GM18498 (cell line): ENCODE measurements at regions not wholly inside any gene's neighbourhood (a gene's known extent, or its start where the extent isn't known, plus 50 kb on each side); places are given as distances from the start of the nearest gene placed in this dataset.
"Not testable (repeated sequence)": the region's sequence is repeated elsewhere in the genome, so short reads cannot be mapped to it uniquely, and the experiment has no call there.

ENCODE experiments used
- ATAC-seq: cut with Tn5 transposase; IDR thresholded peaks from one replicate; pipeline ENCODE4 v1.9.1; 2021; ENCODE audit warnings: mild to moderate bottlenecking, moderate library complexity; ENCODE audit not compliant: unreplicated experiment

- no peak for ATAC-seq
Measured at GRCh38 chr4:132344924-132345828, 803.9 kb upstream of the PCDH10 start.

- no peak for ATAC-seq
Measured at GRCh38 chr4:132346016-132346415, 803.1 kb upstream of the PCDH10 start.

DNA sequence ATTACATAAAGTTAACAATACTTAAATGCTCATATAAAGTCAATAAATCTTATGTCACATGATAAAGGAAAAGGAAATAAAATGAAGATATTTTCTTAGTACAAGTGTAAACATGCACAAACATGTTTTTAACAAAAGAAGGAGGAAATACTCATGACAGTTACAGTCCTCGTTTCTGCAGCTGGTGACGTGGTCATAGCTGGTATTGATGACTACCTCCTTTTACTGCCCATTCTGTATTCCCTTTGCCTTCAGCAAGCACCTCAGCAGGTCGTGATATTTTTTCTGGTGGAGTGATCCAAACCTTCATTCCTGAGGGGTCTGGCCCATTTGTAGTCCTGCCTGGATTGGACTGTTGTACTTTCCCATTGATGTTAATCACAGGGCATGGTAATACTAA is 797.5 kb upstream of the PCDH10 start:
- ATAC-seq = not testable (repeated sequence)

DNA sequence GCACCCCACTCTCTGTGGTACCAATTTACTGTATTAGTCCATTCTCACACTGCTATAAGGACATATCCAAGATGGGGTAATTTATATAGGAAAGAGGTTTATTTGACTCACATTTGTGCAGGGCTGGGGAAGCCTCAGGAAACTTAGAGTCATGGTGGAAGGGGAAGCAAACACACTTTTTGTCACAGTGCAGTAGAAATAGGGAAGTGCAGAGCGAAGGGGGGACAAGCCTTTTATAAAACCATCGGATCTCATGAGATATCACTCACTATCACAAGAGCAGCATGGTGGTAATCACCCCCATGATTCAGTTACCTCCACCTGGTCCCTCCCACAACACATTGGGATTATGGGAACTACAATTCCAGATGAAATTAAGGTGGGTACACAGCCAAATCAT is 766.9 kb upstream of the PCDH10 start:
- no peak for ATAC-seq

- ATAC-seq = no peak
Measured at GRCh38 chr4:132383571-132384199, 765.4 kb upstream of the PCDH10 start.

DNA sequence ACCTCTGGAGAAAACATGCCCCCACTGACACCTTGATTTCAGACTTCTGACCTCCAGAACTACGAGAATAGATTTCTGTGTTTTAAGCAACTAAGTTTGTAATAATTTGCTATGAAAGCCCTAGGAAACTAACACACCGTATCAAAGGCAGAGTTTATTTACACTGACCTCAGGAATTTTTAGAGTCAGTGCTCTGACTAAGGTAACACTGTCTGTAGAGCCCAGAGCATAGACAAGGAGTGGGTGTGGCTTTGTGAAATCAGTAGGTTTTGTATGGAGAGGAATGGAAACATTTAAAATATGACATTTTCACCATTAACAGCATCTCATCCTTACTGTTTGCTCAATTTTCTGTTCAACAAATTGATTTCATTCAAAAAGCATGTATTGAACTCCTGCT is 764.4 kb upstream of the PCDH10 start:
- ATAC-seq = no peak

- ATAC-seq = no peak
Measured at GRCh38 chr4:132386130-132386529, 763.0 kb upstream of the PCDH10 start.

GRCh38 chr4:132387060-132387459 is 762.0 kb upstream of the PCDH10 start:
- ATAC-seq = no peak

DNA sequence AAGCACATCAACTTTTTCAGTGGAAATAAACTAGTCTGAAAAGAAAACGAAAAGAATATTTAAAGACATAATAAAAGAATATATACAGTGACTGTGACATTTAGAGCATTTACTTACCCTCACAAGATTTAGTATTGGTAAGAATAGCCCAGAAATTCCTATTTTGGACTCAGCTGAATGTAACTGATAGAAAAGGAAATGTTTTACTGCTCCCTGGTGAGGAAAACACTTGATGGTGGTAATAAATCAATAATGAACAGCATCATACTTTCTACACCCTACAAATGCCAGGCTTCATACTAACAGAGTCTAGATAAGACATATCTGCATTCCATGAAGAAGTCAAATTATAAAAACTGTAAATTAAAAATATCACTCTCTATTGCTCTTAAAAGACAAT is 753.5 kb upstream of the PCDH10 start:
- no peak for ATAC-seq

- ATAC-seq = no peak
Measured at GRCh38 chr4:132396636-132397035, 752.5 kb upstream of the PCDH10 start.

GRCh38 chr4:132417220-132417619 is 731.9 kb upstream of the PCDH10 start:
- ATAC-seq = no peak

DNA sequence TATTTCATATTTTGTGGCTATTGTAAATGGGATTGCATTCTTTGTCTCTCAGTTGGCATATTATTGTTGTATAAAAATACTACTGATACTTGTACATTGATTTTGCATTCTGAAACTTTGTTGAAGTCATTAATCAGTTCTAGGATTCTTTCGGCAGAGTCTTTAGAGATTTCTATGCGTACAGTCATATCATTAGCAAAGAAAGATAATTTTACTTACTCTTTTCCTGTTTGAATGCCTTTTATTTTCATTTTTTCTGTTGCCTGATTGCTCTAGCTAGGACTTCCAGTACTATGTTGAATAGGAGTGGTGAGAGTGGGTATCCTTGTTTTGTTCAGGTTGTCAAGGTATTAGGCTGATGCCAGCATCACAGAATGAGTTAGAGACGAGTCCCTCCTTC is 722.0 kb upstream of the PCDH10 start:
- no peak for ATAC-seq

DNA sequence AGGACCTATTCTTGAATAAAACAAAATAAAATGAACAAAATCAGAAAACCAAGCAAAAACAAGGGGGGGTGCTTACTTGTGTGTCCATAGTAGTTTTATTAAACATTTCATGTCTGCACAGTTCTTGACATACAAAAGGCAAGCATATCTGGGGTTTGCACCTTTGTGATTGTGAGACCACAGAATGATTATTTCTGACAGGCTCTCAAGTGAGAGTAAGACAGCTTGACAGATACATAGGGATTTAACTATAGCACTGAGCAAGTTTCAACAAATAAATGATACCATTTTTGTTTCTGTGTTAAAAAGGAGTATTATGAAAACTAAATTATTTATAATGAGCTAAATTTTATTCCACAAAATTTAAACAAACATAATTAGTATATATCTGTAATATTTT is 712.0 kb upstream of the PCDH10 start:
- no peak for ATAC-seq

DNA sequence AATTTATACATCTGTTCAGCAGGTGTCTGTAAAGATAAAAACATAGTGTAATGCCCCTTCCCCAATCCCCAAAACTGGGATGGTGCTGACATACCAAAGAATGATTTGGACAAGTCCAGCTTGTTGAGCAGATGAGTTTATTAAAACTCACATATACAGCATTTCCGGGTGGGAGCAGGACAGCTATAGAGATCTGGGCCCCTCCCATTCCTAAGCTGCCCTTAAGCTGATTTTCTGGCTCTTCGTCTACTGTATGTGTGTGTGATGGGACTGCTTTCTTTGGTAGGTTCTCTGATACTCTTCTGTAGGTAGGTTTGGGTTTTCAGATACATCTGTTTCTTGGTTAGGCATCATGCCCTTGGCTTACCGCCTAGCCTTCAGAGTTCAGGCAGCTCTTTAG is 703.7 kb upstream of the PCDH10 start:
- ATAC-seq = no peak

DNA sequence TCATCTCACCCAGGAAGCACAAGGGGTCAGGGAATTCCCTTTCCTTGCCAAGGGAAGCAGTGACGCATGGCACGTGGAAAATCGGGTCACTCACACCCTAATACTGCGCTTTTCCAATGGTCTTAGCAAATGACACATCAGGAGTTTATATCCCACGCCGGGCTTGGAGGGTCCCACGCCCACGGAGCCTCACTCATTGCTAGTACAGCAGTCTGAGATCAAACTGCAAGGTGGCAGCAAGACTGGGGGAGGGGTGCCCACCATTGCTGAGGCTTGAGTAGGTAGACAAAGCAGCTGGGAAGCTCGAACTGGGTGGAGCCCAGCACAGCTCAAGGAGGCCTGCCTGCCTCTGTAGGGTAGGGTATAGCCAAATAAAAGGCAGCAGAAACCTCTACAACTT is 691.1 kb upstream of the PCDH10 start:
- not testable (repeated sequence) for ATAC-seq

DNA sequence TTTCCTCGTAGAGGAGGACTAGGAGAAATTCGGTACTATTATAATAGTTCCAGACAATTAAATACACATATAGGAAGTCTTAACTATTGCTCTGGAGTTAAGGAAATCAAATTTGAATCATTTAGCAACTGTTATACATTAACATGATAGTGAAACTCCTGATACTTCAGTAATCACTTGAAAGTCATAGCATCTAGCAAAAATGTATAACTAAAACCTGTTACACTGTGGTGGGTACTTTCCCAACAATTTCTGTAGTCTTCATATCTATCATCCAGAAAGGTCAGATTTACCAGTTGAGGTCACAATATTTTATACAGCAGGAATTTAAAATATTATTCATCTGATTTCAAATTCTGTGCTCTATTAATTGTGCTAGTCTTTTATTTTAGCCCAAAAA is 669.6 kb upstream of the PCDH10 start:
- ATAC-seq = no peak

DNA sequence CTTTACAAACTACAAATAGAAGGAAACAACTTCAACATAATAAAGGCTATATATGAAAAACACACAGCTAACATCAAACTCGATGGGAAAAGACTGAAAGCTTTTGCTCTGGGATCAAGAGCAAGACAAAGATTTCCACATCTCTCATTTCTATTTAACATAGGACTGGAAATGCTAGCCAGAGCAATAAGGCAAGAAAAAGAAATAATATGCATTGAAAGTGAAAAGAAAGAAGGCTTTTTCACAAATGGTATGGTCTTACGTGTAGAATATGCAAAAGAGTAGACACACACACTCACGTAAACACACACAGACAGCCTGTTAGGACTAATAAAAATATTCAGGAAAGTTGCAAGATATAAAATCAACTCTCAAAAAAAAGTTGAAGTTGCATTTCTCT is 660.5 kb upstream of the PCDH10 start:
- ATAC-seq = no peak

DNA sequence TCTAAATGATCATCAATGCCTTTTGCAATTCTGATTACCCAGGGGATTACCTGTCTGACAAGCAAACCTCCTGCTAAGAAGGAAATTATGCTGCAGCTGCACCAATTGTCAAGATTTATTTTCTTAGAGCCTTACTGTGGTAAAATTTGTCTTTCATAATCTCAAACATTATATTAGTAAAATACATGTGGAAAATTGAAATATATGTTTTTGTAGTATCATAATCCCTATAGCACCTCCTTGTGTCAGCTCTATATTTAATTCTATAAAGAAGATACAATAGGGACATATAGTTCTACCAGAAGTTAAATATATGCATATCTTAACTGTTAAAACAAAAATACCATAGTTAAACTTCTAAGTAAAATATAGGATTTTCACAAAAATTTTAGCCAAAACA is 655.6 kb upstream of the PCDH10 start:
- no peak for ATAC-seq

DNA sequence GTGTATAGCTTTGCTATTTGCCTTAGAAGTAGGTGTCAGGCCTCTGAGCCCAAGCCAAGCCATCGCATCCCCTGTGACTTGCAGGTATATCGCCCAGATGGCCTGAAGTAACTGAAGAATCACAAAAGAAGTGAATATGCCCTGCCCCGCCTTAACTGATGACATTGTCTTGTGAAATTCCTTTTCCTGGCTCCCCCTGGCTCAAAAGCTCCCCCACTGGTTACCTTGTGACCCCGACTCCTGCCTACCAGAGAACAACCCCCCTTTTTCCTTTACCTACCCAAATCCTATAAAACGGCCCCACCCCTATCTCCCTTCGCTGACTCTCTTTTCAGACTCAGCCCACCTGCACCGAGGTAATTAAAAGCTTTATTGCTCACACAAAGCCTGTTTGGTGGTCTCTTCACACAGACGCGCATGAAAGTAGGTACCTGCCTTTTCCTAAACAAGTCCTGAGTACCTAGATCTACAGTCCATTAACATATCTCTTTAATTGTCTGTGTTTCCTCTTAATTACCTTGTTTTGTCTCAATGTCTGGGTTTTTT is 653.8 kb upstream of the PCDH10 start:
- not testable (repeated sequence) for ATAC-seq

- no peak for ATAC-seq
Measured at GRCh38 chr4:132498215-132498614, 650.9 kb upstream of the PCDH10 start.

DNA sequence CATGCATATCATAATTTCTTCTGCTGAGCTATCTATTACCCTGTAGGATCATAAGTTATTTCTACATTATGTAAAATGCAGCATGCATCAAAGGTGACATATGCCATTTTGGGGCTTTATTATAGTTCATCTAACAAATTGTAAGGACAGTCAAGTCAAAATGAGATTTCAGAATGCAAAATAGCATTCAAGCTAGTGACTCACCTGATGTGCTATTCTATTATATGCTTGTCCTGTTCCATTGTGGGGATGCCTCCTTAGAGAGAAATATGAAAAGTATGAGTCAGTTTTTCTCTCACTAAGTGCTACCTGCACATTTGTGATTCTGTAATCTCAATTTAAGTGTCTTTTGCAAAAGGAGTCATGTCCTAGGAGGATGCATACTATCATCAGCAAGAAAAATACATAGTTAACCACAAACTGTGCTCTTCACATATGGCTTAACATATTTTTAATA is 647.0 kb upstream of the PCDH10 start:
- ATAC-seq = no peak

GRCh38 chr4:132504438-132504837 is 644.7 kb upstream of the PCDH10 start:
- no peak for ATAC-seq
